ENCODE measurements at regions not wholly inside any gene's neighbourhood (a gene's known extent, or its start where the extent isn't known, plus 50 kb on each side); places are given as distances from the start of the nearest gene placed in this dataset.

DNA sequence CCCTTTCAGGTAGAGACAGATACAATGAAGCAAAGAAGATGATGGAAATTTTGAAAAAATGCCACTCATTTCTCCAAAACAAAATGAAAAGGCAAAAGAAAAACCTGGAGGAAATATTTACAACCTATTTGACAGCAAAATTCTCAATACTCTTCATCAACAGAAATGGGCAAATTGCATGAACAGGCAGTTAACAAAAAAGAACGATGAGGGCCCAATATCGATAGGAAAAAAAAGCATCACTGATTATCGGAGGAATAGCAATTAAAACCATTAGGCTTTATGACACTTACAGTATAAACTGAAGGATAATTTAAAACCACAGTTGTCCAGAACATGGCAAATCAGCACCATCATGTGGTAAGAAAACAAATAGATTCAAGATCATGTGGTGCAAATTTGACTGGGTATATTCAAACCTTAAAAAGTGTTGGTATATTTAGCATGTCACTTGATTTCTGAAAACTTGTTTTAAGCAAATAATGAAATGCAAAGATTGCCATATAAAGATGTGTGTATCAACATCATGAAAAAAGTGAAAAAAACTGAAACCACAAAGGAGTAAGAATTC lies 222.9 kb downstream of the BRD1 start:
- no peak for DNase-seq (ENCODE audit: low spot score)

DNA sequence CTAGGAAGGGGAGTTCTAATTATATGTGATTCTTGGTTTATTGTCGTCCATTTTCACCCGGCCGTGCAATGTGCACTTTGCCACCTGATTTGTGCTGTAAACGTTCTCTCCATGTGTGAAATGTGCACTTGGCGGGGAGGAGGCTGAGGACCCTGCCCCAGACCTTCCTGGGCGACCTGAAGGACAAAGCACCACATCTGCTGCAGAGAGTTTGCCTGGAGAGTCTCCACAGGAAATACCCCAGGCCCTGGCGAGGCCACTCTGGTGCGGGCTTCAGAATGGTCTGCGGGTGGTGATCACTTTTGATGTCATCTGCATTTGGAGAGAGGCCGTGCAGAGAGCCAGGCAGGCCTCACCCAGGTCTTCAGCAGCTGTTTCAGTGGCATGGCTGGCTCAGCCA lies 224.7 kb downstream of the BRD1 start:
- DNase-seq (ENCODE audit: low spot score) = no peak

DNA sequence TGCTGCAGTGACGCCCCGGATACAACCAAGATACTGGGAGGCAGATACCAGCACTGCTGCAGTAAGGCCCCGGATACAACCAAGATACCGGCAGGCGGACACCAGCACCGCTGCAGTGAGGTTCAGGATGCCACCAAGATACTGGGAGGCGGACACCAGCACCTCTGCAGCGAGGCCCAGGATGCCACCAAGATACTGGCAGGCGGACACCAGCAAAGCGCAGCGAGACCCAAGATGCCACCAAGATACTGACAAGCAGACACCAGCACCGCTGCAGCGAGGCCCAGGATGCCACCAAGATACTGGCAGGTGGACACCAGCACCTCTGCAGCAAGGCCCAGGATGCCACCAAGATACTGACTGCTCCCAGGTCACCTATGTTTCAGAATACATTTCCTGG lies 225.2 kb downstream of the BRD1 start:
- DNase-seq (ENCODE audit: low spot score) = no peak

DNA sequence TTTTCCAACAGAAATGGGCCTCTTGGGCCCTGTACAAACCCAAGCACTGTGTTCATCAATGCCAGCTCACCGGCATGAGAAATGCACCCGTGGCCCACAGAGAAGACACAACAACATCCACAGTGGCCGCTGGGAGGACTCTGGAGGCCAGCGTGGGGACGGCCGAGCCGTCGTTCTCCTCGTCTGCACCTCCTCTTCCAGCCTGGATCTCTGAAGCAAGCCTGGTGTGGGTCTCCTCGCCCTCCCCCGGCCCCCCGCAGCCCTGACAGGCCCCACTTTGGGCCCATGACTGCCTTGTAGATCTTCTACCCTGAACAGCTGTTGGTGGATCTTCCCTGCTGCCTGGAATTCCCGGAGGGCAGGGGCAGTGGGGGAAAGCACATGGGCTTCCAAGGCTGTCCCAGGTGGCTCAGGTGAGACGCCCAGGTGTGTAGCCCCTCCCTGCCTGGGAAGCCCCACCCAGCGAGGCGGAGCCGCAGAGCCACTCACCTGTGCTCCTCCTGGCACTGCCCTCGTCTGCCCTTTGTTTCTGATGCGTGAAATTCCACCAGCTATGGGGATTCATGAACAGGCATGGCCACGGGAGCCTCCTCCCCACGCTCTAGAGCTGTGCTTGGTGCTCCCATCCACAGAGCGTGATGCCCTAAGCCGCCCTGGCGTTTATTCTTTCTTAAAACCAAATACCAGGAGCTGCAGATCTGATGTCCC lies 225.9 kb downstream of the BRD1 start:
- DNase-seq (ENCODE audit: low spot score) = no peak

DNA sequence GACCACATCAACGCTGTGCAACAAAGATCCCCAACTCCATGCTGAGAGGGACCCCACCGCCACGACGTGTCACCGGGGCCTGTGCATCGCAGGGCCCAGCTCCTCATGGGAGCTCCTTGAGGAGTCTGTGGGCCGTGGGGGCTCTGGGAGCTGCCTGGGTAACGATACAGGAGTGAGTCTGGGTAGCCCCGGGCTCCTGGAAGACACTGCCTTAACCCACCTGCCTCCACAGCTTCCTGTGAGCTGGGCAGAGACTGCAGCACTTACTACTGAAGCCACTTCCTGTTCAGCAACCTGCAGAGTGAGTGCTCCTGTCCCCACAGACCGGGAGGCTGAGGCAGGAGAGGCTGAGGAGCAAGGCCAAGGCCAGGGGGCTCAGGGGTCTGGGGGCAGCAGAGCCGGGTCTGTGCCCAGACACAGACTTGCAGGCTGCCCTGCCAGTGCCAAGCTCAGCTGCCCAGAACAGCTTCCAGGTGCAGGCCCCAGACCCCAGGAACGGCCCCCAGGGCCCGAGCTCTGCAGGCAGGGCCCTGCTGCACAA lies 226.7 kb downstream of the BRD1 start:
- DNase-seq (ENCODE audit: low spot score) = no peak

DNA sequence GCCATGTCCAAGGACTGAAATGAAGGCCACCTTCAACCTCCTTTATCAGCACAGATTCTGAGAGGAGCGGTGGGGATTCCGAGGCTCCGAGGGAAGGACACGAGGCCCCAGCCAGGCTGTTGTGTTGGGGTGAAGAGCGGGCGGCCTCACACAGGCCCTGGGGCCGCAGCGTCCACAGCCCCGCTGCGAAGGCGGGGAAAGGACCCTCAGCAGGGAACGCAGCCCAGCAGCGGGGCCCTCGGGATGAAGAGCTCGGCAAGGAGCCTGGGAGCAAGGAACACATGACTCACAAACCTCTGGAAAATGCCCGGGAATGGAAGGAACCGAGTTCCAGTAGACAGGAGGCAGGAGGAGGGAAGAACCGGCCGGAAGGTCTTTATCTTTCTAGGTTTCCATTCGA lies 227.2 kb downstream of the BRD1 start:
- DNase-seq (ENCODE audit: low spot score) = no peak

DNA sequence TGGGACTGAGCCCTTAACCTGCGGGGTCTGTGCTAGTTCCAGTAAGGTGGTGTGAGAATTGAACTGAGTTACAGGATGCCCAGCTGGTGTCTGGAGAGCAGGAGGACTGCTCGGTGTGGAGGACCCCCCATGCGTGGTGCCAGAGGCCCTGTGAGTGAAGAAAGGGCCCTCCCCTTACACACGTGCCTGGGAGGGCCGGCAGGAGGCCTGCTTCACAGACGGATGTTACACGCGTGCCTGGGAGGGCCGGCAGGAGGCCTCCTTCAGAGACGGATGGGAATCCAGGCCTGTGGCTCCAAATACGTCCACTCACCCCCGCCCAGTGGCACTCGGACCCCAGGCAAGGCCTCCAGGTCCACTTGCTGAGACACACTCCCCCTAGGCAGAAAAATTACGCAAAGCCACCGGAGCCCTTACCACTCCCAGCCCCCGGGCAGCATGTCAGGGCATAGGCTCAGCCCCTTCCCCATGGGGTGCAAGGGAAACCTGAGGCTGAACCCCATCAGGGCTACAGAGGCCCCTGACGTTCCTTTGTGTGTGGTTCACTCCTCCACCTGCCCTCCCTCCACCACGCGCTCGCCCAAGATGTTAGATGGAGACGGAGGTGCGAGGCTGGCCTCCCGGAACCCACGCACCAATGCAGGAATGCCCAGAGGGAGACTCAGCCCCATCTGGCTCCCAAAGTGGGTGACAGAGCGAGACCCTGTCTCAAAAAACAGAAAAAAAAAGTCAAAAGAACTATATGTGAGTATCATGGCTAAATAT lies 227.8 kb downstream of the BRD1 start:
- DNase-seq (ENCODE audit: low spot score) = no peak

DNA sequence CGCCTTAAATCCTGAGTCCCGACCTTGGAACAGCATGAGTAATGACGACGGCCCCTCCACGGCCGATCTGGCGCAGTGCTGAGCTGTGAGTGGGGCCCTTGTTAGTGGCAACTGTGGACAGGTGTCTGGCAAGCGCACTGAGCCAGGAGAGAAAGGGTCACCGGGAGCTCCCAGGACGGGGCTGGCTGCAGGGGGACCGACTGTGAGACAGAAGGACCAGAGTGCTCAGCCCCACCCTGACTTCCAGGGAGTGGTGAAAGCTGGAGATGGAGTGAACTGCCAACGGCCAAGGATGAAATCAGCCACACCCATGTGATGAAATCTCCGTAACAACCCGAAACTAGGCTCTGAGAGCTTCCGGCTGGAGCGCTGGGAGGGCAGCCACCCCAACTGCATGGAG lies 228.6 kb downstream of the BRD1 start:
- no peak for DNase-seq (ENCODE audit: low spot score)

DNA sequence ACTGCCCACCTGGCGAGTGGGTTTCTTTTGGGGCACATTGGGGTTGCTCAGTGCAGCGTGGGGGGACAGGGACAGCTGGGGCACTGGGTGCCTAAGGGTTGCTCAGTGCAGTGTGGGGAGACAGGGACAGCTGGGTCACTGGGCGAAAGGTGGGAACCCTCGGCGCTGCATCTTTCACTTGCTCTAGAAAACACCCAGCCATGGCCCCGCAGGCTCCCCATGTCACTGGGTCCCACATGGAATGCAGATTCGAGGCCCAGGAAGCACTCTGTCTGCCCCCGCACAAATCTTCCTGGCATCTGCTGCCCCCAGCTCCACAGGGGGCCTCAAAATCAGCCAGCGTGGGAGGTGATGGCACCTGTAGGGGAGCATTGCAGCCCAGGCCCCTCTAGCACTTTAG lies 229.3 kb downstream of the BRD1 start:
- DNase-seq (ENCODE audit: low spot score) = no peak

DNA sequence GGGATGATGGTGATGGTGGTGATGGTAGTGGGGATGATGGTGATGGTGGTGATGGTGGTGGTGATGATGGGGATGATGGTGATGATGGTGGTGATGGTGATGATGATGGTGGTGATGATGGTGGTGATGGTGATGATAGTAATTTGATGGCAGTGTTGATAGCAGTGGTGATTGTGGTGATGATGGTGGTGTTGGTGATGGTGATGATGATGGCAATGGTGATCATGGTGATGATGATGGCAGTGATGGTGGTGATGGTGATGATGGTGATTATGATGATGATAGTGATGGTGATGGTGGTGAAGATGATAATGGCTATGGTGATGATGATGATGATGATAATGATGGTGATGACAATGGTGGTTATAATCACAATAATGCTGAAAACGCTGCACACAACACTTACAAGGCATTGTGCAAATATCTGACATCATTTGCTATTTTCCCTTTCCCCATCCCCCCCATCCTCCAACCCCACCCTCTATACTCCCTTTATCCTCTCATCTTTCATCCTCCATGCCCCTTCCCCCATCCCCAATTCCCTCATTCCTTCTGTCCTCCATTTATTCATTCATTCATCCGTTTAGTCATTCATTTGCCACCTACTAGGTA lies 230.1 kb downstream of the BRD1 start:
- no peak for DNase-seq (ENCODE audit: low spot score)

DNA sequence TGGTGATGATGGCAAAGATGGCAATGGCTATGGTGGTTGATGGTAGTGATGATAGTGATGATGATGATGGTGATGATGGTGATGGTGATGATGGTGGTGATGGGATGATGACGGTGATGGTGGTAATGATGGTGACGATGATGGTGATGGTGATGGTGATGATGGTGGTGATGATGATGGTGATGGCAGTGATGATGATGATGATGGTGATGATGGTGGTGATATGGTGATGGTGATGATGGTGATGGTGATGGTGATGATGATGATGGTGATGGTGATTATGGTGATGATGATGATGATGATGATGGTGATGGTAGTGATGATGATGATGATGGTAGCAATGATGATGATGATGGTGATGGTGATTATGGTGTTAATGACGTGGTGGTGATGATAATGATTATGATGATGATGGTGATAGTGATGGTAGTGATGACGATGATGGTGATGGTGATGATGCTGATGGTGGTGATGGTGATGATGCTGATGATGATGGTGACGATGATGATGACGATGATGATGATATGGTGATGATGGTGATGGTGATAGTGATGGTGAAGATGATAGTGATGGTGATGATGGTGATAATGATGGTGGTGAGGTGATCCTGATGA lies 232.1 kb downstream of the BRD1 start:
- DNase-seq (ENCODE audit: low spot score) = no peak

DNA sequence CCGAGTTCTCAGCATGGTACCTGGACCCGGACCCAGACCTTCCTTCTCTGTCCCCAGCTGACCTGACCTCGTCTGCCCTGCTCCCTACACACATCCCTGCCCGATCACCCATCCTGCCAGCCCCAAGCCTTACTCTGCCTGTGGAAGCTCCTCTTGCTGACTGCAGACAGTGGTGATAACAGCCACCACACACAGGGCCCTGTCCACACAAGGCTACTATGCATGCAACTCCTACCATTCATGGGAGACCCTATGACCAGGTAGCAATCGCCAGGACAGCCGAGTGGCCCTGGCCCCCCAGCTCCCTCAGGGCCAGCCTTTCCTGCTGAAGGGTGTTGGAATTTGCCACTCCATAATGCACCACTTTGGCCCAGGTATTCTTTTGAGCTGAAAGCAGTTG lies 233.6 kb downstream of the BRD1 start:
- no peak for DNase-seq (ENCODE audit: low spot score)

DNA sequence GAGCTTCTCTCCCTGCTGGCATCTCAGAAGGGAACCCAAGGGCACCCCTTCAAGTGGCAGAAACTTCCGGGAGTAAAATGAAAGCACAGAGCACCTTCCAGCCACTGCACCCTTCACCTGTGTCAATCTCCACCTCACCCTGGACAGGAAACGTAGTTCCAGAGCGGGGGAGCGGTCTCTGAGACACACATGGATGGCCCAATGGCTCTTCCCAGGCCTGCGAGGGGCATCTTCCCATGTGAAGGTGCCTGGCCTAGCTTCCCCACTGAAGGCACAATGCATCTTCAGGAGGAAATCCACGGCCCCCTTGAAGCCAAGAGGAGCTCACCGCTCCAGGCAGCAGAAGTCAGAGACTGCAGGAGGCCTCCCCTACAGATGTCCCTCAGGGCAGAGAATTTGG lies 234.2 kb downstream of the BRD1 start:
- DNase-seq (ENCODE audit: low spot score) = no peak

DNA sequence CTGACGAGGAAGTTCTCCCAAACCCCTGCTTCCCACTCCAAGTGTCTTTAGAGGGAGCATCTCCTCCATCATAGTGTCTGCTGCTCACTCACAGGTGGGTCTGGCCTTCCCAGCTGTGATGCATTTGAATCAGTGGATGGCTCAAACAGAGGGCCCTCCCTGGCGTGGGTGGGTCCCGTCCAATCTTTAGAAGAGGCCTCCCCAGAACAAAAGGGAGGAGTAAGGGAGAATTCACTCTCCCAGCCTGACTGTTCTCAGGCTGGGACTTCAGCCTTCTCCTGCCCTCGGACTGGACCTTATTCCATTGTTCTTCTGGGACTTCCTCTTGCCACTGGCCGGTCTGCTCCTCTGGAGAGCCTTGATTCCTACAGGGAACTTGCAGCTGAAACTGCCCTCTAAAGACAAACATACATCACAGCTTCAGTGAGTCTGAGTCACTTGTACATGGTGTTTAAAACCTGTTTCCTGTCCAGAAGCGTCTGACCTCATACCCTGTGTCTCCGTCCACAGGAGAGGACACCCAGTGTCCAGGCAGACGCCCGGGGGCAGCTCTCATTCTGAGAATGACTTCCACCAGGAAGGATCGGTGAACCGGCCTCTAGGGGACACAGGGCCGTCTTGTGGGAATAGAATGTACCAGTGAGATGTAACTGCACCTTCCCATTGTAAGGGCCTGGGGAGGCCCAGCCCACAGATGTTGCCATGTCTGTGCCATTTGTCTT lies 234.7 kb downstream of the BRD1 start:
- DNase-seq (ENCODE audit: low spot score) = no peak

DNA sequence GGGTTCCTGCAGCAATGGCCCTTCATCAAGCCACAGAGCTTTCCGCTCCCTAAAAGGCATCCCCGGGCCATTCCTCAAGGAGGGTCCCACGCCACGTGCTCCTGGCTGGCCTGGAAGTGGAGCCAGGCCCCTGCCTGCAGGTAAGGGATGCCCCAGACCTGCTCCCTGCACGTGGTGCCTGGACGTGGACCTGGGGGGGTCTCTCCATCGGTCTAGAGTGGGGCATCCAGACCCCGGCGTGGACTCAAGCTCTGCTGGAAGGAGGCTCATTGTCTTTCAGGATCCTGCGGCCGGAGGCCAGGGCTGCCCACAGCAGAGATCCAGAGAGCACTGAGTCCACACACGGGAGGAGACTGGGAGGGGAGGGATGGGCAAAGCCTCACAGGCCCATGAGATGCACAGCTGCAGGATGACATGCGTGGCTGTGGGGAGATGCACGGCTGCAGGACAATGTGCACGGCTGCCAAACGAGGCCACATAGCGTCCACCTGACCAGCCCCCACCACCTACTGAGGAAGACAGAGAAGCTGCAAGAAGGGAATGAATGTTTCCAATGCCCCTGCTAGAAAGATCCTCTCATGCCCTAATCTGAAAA lies 236.7 kb downstream of the BRD1 start:
- no peak for DNase-seq (ENCODE audit: low spot score)

DNA sequence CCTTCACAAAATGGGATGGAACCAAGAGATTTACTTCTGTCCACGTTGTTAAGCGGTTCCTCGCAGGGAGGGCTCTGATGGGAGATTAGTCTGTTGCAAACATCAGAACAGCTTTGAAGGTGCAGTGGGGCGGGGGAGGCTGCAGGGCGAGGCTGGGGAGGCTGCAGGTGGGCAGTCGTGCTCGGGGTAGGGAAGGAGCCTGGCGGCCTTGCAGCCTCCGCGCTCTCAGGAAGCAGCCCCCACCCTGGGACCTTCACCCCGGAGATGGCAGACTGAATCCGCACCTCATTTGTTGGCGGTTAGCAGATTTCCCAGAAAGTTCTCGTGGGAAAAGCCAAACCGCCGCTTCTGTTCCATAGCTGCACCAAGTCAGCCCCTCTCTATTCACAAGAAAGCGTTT lies 237.3 kb downstream of the BRD1 start:
- DNase-seq (ENCODE audit: low spot score) = no peak

DNA sequence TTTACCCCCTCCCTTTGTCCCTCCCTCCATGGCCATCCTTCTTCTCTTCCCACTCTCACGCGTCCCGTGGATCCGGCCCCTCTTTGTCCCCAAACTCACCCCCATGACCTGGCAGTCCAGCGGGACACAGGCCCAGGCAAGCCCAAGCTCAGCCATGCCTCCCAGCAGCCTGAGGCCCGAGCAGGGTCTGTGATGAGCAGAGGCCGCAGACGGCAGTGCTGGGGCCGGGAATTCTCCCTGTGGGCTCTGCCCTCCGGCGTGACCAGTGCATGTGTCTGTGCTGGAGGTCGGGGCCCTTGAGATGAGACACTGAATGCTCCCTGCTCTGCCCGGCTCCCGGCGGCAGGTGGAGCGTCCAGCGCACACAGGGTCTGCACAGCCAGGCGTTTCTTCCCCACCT lies 237.9 kb downstream of the BRD1 start:
- DNase-seq (ENCODE audit: low spot score) = no peak

DNA sequence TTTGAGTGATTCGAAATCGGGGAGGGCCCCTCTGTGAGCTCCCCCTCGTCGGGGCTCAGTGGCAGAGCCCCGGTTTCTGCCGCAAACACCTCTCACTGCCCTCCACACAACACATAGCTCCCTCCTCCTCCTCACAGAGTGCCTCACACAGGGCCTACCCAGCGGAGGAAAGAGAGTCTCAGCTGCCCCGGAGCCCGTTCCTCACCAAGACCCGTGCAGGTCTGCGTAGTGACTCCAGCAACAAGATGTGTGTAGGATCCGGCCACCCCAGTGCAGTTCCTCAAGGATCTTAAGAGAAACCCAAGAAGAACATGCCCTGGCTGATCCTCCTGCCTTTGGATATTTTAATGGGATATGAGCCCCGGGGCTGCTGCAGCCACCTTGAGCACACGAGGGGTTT lies 238.4 kb downstream of the BRD1 start:
- no peak for DNase-seq (ENCODE audit: low spot score)

DNA sequence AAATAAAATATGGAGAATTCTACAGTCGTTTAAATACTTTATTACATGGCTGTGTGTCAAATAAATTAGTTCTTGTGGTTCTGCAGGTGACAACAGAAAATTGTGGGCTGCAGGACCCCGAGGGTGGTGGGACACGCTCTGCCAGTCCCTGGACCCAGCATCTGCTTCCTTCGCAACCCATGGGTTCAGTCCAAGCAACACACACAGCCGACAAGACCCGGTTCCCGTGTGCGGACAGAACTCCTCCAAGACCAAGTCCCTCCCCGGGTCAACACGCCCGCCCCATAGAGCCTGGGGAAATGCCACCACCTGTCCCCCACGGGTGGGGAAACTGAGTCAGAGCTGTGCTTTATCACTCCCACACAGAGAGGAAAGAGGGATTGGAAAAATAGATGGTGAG lies 238.9 kb downstream of the BRD1 start:
- no peak for DNase-seq (ENCODE audit: low spot score)

DNA sequence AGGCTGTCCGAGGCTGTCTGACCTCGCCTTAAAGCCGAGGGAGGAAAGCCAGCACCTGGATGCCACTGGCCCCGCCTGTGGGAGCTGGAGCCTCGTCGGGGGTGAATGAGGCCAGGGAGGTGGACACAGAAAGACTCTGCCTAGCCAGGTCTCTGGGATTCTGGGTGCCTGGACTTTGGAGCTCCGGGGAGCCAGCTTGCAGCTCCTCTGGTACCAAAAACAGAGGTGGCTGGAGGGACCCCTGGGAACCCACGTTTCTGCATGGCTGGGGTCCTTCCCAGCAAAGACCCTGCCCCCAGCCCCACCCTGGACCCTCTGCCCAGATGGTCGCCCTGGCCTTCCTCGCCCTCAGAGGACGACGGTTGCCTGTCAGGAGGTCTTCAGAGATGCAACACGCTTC lies 239.7 kb downstream of the BRD1 start:
- no peak for DNase-seq (ENCODE audit: low spot score)

DNA sequence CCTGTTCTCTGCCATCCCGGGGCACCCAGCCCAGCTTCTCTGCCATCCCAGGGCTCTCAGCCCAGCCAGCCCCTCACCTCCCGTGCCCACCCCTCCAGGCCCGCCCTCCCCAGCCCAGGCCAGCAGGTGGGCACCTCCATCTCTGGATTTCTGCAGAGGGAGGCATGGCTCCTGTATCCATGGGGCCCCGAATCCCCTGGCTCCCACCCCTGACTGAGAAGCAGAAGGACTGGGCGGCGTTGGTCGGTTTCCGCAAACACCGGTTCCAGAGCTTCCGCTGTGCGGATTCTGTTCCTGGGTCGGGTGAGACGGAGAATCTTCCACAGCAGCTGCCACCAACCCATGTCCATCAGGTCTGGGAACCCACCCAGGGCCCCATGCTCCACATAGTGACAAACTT lies 240.3 kb downstream of the BRD1 start:
- no peak for DNase-seq (ENCODE audit: low spot score)

All from AG08396 (cell line).